ENCODE measurements at regions not wholly inside any gene's neighbourhood (a gene's known extent, or its start where the extent isn't known, plus 50 kb on each side); places are given as distances from the start of the nearest gene placed in this dataset.

DNA sequence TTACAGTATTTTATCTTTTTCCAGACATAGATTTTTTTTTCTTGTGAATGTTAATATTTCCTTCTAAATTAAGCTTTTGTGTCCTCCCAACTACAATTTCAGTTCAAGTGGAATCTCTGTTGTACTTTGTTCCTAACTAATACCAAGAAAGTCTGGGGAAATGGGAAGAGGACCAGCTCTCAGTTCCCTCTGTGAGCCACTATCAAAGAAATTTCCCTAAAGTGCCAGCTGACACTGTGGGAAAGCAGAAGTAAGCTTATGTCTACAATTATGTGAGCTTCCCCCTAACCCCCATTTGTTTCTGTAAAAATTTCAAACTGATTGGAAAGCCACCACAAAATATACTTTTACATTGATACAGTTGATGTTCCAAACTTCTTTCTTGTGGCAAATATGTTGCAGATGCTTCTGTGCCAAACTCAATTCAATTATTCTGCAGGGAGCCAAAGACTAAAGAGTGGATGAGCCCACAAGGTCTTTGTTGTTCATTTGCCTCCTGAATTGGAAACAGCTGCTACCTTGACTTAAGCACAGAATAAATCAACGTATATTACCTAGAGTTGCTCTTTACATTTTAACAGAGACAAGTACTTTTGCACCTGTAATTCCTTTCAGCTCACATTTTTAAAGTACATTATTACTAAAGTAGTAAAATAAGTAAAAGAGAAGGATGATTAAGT lies 306.6 kb downstream of the PTH2R start:
- Histone ChIP-seq H2AFZ (ENCODE audit: low read depth) (no peak overlapping the region), H3K4me3 (ENCODE audit: low read depth in 2 of 2, low read length in 1 of 2) (no peak overlapping the region), H4K20me1 (ENCODE audit: insufficient read depth) (no peaks in the 10 kb centered on the region), H3K4me1 (ENCODE audit: control insufficient read depth in 1 of 2, insufficient read depth in 2 of 2, low read depth in 1 of 2, low read length in 1 of 2) (no peaks in the 10 kb centered on the region), H3K79me2 (ENCODE audit: insufficient read depth) (no peaks in the 10 kb centered on the region), H3K9ac (no peak overlapping the region), H3F3A (replicated peaks; ENCODE audit: insufficient read depth) (no peaks in the 10 kb centered on the region), H3K36me3 (replicated peaks in 1 of 2; ENCODE audit: control insufficient read depth in 1 of 2, insufficient read depth in 2 of 2, low read length in 1 of 2) (no peaks in the 10 kb centered on the region), H3K9me2 (no peaks in the 10 kb centered on the region), H3K27me3 (ENCODE audit: insufficient read depth) (no peaks in the 10 kb centered on the region), H3K27ac (ENCODE audit: low read depth in 2 of 2, low read length in 1 of 2) (no peak overlapping the region), H3K4me2 (no peak overlapping the region), H3K9me3 (no peaks in the 10 kb centered on the region)
- 0% methylated on average over 1 of the region's 1 CpG for WGBS (ENCODE audit: low lambda C conversion rate)
- DNase-seq = no peak
- ChIA-PET POLR2A (no interaction called here), CTCF (no interaction called here)
- TF ChIP-seq CHD2 (IDR thresholded peaks at IDR 0.05; ENCODE audit: low read length, partially characterized antibody) (no peak), TCF12 (IDR thresholded peaks at IDR 0.05) (no peak), USF2 (IDR thresholded peaks at IDR 0.05; ENCODE audit: borderline replicate concordance, low read depth, low read length) (no peak), RFX5 (IDR thresholded peaks at IDR 0.05; ENCODE audit: low read length) (no peak), EP300 (IDR thresholded peaks at IDR 0.05; ENCODE audit: borderline replicate concordance in 1 of 2, low read depth in 1 of 2, low read length in 1 of 2) (no peak), RXRA (IDR thresholded peaks at IDR 0.05; ENCODE audit: borderline replicate concordance, low read depth) (no peak), FOXJ3 (CRISPR knock-in tag; IDR thresholded peaks at IDR 0.05) (no peak), MXI1 (IDR thresholded peaks at IDR 0.05; ENCODE audit: low read depth, low read length) (no peak), GATA2 (CRISPR knock-in tag; IDR thresholded peaks at IDR 0.05) (no peak), JUND (IDR thresholded peaks at IDR 0.05) (no peak), YY1 (IDR thresholded peaks at IDR 0.05; ENCODE audit: low read depth) (no peak), FOSL2 (IDR thresholded peaks at IDR 0.05; ENCODE audit: borderline replicate concordance, low read depth) (no peak), RAD21 (IDR thresholded peaks at IDR 0.05; ENCODE audit: low read length) (no peak), TEAD4 (IDR thresholded peaks at IDR 0.05; ENCODE audit: borderline replicate concordance, insufficient read depth) (no peak), FOXM1 (IDR thresholded peaks at IDR 0.05; ENCODE audit: low read depth) (no peak), NFIC (IDR thresholded peaks at IDR 0.05; ENCODE audit: borderline replicate concordance) (no peak), SIN3A (IDR thresholded peaks at IDR 0.05; ENCODE audit: borderline replicate concordance, low read depth, low read length) (no peak), GABPA (IDR thresholded peaks at IDR 0.05; ENCODE audit: low read depth) (no peak)

GRCh38 chr2:208718828-208719227 lies 312.2 kb downstream of the PTH2R start:
- Histone ChIP-seq H3K27me3 (ENCODE audit: insufficient read depth) (no peaks in the 10 kb centered on the region), H3F3A (replicated peaks; ENCODE audit: insufficient read depth) (no peaks in the 10 kb centered on the region), H3K9me2 (no peaks in the 10 kb centered on the region), H3K27ac (ENCODE audit: low read depth in 2 of 2, low read length in 1 of 2) (no peak overlapping the region), H3K9me3 (no peaks in the 10 kb centered on the region), H3K9ac (no peak overlapping the region), H3K36me3 (replicated peaks in 1 of 2; ENCODE audit: control insufficient read depth in 1 of 2, insufficient read depth in 2 of 2, low read length in 1 of 2) (no peaks in the 10 kb centered on the region), H4K20me1 (ENCODE audit: insufficient read depth) (no peaks in the 10 kb centered on the region), H3K79me2 (ENCODE audit: insufficient read depth) (no peaks in the 10 kb centered on the region), H3K4me2 (no peak overlapping the region), H3K4me3 (ENCODE audit: low read depth in 2 of 2, low read length in 1 of 2) (no peak overlapping the region), H3K4me1 (ENCODE audit: control insufficient read depth in 1 of 2, insufficient read depth in 2 of 2, low read depth in 1 of 2, low read length in 1 of 2) (no peaks in the 10 kb centered on the region), H2AFZ (ENCODE audit: low read depth) (no peak overlapping the region)
- WGBS (ENCODE audit: low lambda C conversion rate) = 19% methylated on average over 2 of the region's 2 CpGs
- POLR2A ChIA-PET = no interaction called here
- CTCF ChIA-PET = no interaction called here
- DNase-seq = no peak
- TF ChIP-seq FOSL2 (IDR thresholded peaks at IDR 0.05; ENCODE audit: borderline replicate concordance, low read depth) = no peak
- no peak for TF ChIP-seq MAX (IDR thresholded peaks at IDR 0.05; ENCODE audit: low read depth)
- no peak for TF ChIP-seq CTCF (IDR thresholded peaks at IDR 0.05)
- no peak for TF ChIP-seq CHD2 (IDR thresholded peaks at IDR 0.05; ENCODE audit: low read length, partially characterized antibody)
- TF ChIP-seq RAD21 (IDR thresholded peaks at IDR 0.05; ENCODE audit: low read length) = no peak
- TF ChIP-seq EZH2phosphoT487 (IDR thresholded peaks at IDR 0.05; ENCODE audit: borderline replicate concordance, low read depth) = no peak
- TF ChIP-seq TAF1 (IDR thresholded peaks at IDR 0.05; ENCODE audit: borderline replicate concordance, low read depth, low read length) = no peak
- TF ChIP-seq FOXM1 (IDR thresholded peaks at IDR 0.05; ENCODE audit: low read depth) = no peak
- no peak for TF ChIP-seq USF2 (IDR thresholded peaks at IDR 0.05; ENCODE audit: borderline replicate concordance, low read depth, low read length)
- TF ChIP-seq, protein P1, sequence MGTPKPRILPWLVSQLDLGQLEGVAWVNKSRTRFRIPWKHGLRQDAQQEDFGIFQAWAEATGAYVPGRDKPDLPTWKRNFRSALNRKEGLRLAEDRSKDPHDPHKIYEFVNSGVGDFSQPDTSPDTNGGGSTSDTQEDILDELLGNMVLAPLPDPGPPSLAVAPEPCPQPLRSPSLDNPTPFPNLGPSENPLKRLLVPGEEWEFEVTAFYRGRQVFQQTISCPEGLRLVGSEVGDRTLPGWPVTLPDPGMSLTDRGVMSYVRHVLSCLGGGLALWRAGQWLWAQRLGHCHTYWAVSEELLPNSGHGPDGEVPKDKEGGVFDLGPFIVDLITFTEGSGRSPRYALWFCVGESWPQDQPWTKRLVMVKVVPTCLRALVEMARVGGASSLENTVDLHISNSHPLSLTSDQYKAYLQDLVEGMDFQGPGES (IDR thresholded peaks at IDR 0.05; ENCODE audit: low read depth, low read length) = no peak

Data from SK-N-SH (cell line).